Esophagus squamous epithelium (tissue), 4 donors: ENCODE measurements at regions not wholly inside any gene's neighbourhood (a gene's known extent, or its start where the extent isn't known, plus 50 kb on each side); places are given as distances from the start of the nearest gene placed in this dataset.

Source experiments
- POLR2A ChIP-seq, 4 donors: fragments of 450-650 bp; IDR thresholded peaks; one replicate each; pipeline ENCODE4 v1.6.1; 2017; ENCODE audit warnings: antibody characterized with exemption in 4 of 4, mild to moderate bottlenecking in 4 of 4, moderate library complexity in 3 of 4
- TF ChIP-seq, protein P1 (sequence below), 6 experiments: fragments of 450-650 bp in 4 of 6; fragments of 200-600 bp in 2 of 6; sonication (generic) in 2 of 6; IDR thresholded peaks; one replicate each; pipeline ENCODE4 v1.5.1; 2016 to 2019; ENCODE audit warnings: antibody characterized with exemption in 6 of 6, mild to moderate bottlenecking in 4 of 6, moderate library complexity in 4 of 6

DNA sequence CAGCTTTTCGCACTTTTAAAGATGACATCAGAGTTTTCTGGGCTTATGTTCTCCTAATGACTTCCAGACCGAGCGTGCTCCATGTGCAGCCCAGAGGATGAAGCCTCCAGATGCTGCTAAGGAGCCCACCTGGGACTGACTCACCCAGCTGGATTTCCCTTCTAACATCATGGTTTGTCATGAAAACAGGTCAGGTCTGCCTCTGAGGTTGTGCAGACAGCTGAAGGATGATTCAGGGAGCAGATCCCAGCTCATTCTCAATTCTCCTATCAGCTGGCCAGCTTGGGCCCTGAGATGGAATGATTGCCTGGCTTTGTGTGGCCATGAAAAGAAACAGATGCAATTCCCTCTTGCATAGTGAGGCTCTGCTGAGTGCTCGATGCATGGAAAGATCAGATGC is 123.9 kb upstream of the DUSP10 start:
- TF ChIP-seq, protein P1, sequence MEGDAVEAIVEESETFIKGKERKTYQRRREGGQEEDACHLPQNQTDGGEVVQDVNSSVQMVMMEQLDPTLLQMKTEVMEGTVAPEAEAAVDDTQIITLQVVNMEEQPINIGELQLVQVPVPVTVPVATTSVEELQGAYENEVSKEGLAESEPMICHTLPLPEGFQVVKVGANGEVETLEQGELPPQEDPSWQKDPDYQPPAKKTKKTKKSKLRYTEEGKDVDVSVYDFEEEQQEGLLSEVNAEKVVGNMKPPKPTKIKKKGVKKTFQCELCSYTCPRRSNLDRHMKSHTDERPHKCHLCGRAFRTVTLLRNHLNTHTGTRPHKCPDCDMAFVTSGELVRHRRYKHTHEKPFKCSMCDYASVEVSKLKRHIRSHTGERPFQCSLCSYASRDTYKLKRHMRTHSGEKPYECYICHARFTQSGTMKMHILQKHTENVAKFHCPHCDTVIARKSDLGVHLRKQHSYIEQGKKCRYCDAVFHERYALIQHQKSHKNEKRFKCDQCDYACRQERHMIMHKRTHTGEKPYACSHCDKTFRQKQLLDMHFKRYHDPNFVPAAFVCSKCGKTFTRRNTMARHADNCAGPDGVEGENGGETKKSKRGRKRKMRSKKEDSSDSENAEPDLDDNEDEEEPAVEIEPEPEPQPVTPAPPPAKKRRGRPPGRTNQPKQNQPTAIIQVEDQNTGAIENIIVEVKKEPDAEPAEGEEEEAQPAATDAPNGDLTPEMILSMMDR (IDR thresholded peaks at IDR 0.05): no peak
- TF ChIP-seq POLR2A (IDR thresholded peaks at IDR 0.05): no peak
